ENCODE measurements at regions not wholly inside any gene's neighbourhood (a gene's known extent, or its start where the extent isn't known, plus 50 kb on each side); places are given as distances from the start of the nearest gene placed in this dataset.
A peak's percentile ranks its signal among the peaks of the same experiment; 100 is the strongest.

- no peak for DNase-seq (ENCODE audit: low read depth, low spot score)
These were observed 181.0 kb upstream of the FGGY start for GRCh38 chr1:59115865-59116264.

- peak; percentile 71 for DNase-seq (ENCODE audit: low read depth, low spot score)
These were observed 179.9 kb upstream of the FGGY start for GRCh38 chr1:59116920-59117542.

- DNase-seq (ENCODE audit: low read depth, low spot score): no peak
These were observed 174.4 kb upstream of the FGGY start for GRCh38 chr1:59122527-59122926.

DNA sequence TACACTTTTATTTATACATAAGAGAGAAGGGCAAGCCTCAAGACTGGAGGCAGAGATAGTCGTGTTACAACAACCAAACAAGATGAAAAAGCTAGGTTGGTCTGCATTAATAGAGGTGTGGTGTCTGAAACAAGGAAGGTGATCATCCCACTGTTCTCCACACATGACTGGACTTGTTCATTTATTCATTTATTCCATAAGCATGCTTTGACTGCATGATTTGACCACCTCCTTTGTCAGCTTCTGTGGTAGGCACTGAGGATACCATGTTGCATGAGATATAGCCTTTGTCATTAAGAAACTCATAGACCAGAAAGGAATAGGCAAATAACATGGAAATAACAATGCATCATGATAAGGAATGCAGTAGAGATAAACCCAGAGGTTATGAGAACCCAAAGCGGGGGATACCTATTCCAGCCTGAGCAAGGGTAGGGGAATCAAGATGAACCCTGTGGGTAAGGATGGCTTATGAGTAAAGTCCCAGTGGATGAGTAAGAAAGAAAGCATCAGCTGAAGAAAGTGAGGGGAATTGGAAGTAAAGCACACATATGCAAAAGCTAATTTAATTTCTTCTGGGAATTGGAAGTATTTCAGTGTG, 173.7 kb upstream of the FGGY start:
- DNase-seq (ENCODE audit: low read depth, low spot score): no peak

- no peak for DNase-seq (ENCODE audit: low read depth, low spot score)
These were observed 172.7 kb upstream of the FGGY start for GRCh38 chr1:59124166-59124565.

- no peak for DNase-seq (ENCODE audit: low read depth, low spot score)
These were observed 171.7 kb upstream of the FGGY start for GRCh38 chr1:59125154-59125553.

GRCh38 chr1:59125676-59126320, 171.1 kb upstream of the FGGY start:
- no peak for DNase-seq (ENCODE audit: low read depth, low spot score)

DNA sequence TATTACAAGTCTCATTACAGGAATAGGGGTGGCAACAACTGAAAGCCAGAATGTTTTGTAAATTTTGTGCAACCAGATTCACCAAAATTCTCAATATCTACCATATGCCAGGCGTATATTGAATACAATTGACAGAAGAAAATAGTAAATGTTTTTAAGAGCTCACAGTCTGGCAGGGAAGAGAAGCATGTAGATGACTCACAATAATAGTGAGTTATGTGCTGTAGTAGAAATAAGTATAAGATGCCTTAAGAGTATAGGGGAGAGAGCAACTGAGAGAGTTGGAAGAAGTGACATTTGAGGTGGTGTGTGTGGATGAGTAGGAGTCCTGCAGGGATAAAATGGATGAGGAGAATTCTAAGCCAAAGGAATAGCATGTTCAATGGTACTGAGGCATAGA, 170.5 kb upstream of the FGGY start:
- no peak for DNase-seq (ENCODE audit: low read depth, low spot score)

GRCh38 chr1:59128239-59128736, 168.6 kb upstream of the FGGY start:
- DNase-seq (ENCODE audit: low read depth, low spot score): no peak

DNA sequence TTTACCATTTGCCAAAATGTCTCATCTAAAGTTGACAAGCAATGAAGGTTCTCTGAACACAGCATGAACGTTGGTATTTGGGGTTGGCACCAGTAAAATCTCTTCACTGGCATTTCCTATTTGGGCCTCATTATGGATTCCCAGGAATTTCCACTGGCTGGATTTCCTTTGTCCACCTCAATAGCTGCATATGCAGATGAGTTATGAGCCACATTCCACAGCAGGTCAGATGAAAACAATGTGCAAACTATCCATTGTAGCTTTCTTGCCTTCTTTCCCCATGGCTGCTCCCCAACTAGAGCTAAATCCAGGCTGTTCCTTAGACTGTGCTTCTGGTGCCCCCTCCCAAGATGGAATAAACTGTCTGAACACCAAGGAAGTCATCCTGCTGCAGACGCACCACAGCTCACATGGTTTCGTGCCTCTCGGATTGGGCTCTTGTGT, 168.1 kb upstream of the FGGY start:
- no peak for DNase-seq (ENCODE audit: low read depth, low spot score)

DNA sequence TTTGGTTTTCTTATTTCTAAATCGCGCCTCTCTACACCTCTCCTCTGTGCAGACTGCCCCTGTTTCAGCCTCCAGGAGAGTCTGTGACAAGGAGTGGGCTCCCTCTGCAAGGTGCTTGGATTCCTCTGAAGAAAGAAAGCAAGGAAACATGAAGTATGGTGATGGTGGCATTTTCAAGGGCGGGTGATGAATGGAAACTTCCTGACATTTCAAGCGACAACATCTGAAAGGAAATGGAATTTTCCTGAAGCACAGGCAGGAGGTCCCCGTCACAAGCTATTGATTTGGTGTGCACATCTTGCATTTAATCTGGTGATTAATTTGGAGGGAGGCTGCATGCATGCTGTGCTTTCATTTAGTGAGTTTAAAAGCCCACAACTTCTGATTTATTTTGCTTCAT, 164.6 kb upstream of the FGGY start:
- no peak for DNase-seq (ENCODE audit: low read depth, low spot score)

GRCh38 chr1:59133997-59134396, 162.9 kb upstream of the FGGY start:
- DNase-seq (ENCODE audit: low read depth, low spot score): no peak

GRCh38 chr1:59135761-59136255, 161.1 kb upstream of the FGGY start:
- DNase-seq (ENCODE audit: low read depth, low spot score): no peak

DNA sequence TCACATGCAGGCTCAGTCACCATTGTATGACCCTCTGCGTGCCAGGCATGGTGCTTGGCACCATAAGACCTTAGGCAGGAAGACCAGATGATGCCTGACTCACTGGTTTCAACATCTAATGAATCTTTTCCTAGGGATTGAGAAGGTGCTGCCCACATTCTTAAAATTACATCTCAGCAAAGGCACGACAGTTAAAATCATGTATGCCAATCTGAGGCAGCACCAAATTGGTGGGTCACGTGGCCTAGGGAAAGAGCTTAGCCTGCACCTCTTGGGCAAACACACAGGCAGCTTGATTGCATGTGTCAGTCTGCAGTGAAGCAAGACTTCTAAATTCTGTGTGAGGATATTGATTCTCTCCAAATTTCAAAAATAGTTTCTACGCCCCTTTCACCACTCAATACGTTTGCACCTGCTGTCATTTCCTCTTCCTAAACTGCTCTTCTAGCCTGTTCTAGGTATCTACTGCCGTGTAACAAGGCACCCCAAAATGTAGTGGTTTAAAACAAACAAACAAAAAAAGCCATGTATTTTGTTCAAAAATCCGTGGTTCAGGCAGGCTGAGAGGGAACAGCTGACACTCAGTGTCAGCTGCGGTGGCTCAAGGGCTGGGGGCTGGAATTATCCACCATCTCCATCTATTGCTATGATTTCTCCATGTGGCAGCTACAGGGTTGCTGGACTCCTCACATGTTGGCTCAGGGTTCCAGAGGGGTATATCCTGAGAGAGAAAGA, 160.2 kb upstream of the FGGY start:
- no peak for DNase-seq (ENCODE audit: low read depth, low spot score)

DNA sequence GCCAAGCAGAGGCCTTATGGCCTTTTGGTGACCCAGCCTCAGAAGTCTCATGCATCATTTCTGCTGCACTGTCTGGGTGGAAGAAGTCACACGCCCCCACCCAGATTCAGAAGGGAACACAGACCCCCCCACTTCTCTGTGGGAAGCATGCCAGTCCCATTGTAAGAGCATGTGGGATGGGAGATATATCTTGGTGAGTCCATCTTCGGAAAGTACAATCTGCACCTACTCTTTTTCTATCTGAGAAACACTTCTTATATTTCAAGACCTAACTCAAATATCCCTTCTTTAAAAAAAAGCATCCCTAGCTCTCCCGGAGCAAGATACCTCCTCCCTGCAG, 159.6 kb upstream of the FGGY start:
- DNase-seq (ENCODE audit: low read depth, low spot score): no peak

DNA sequence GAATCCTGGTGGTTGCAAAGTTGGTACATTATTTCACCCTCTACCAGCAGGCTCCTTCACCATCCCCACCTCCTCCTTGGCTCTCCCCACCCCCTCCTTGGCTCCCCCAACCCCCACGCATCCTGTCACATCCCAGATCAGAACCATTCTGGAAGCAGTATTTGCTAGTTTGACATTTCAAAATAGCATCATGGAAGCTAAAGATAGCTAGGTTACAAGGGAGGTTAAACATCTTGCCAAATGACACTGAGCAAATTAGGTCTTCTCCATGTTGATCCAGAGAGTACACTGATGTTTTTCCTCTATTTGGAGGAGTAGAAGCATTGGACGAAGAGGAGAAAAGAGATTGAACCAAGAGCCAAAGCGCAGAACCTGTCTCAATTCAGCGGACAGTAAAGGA, 158.9 kb upstream of the FGGY start:
- DNase-seq (ENCODE audit: low read depth, low spot score): no peak

- no peak for DNase-seq (ENCODE audit: low read depth, low spot score)
These were observed 158.5 kb upstream of the FGGY start for GRCh38 chr1:59138402-59138801.

- peak; percentile 53 for DNase-seq (ENCODE audit: low read depth, low spot score)
These were observed 157.5 kb upstream of the FGGY start for GRCh38 chr1:59139396-59139795.

DNA sequence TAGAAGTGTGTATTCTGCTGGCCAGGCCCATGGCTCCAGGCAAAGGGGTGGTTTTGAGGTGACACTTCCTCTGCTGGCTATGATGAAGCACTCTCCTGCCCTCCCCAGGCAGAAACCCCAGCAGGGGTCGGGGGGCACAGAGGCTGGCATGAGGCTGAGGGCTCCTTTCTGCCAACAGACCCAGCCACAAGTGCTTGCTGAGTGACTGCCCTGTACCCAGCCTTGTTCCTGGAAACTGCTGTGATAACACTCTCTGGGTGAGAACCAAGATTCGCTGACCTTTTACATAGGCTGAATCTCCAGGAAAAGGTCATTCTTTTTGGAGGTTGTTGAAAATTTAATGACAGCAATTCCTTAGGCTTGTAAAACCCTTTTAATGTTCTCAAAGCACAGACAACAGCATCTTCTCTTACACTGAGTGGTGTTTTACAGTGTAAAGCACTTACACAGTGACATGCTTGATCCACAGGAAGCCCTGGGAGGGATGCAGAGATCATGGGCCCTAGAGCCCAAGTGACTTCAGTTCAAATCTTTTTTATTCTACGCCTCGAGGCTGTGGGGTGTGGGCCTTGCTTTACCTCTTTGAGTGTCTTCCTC, 155.5 kb upstream of the FGGY start:
- DNase-seq (ENCODE audit: low read depth, low spot score): no peak

DNA sequence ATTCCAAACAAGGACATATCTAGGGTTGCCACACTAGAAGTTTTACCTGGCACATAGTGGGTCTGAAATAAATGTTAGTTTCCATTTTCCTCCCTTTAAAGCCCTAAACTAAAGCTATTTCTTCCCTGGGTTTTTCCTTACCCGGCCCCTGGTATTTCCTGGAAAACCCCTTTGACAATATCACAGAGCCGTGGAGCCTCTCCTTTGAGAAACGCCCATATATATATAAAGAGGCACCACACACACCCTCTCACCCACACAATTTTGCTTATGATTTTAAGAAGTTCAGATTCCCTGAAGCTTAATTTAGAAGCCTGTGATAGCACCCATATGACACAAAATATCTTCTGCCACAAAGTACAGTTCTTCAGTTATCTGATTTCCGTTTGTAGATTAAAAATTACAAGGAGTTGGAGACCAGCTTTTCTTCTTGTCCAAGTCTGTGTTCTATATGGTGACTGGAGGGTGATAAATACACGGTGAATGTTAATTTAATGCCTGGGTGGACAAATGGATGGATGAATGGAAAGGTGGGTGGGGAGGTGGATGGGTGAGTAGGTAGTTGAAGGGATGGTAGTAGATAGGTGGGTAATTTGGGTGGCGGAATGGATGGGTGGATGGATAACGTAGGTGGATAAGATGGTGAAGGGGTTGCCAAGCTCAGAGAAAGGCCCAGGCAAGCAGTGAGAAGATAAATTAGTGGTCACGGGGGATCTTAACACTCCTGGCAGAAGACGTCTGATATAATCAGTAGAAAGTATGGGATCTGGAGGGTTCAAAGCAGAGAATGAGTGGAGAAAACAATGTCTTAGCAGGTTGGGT, 154.4 kb upstream of the FGGY start:
- DNase-seq (ENCODE audit: low read depth, low spot score): no peak

GRCh38 chr1:59143133-59143487, 153.8 kb upstream of the FGGY start:
- peak; percentile 81 for DNase-seq (ENCODE audit: low read depth, low spot score)

Measured in ELF-1 (cell line).